ENCODE measurements at regions not wholly inside any gene's neighbourhood (a gene's known extent, or its start where the extent isn't known, plus 50 kb on each side); places are given as distances from the start of the nearest gene placed in this dataset.

DNA sequence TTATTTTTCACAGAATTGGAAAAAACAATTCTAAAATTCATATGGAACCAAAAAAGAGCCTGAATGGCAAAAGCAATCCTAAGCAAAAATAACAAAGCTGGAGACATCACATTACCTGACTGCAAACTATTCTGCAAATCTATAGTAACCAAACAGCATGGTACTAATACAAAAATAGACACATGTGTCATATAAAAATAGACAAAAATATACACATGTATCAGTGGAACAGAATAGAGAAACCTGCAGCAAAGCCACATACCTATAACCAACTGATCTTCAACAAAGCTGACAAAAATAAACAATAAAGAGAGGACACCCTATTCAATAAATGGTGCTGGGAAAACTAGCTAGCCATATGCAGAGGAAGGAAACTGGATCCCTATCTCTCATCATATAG lies 259.6 kb downstream of the IGSF11 start:
- TF ChIP-seq, protein P1, sequence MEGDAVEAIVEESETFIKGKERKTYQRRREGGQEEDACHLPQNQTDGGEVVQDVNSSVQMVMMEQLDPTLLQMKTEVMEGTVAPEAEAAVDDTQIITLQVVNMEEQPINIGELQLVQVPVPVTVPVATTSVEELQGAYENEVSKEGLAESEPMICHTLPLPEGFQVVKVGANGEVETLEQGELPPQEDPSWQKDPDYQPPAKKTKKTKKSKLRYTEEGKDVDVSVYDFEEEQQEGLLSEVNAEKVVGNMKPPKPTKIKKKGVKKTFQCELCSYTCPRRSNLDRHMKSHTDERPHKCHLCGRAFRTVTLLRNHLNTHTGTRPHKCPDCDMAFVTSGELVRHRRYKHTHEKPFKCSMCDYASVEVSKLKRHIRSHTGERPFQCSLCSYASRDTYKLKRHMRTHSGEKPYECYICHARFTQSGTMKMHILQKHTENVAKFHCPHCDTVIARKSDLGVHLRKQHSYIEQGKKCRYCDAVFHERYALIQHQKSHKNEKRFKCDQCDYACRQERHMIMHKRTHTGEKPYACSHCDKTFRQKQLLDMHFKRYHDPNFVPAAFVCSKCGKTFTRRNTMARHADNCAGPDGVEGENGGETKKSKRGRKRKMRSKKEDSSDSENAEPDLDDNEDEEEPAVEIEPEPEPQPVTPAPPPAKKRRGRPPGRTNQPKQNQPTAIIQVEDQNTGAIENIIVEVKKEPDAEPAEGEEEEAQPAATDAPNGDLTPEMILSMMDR (IDR thresholded peaks at IDR 0.05): no peak
- TF ChIP-seq RAD21 (IDR thresholded peaks at IDR 0.05; ENCODE audit: low read length) (no peak), YY1 (IDR thresholded peaks at IDR 0.05; ENCODE audit: low read depth) (no peak), POLR2AphosphoS5 (IDR thresholded peaks at IDR 0.05; ENCODE audit: low read depth, low read length) (no peak), EZH2phosphoT487 (IDR thresholded peaks at IDR 0.05; ENCODE audit: borderline replicate concordance, low read depth) (no peak), SMC3 (IDR thresholded peaks at IDR 0.05; ENCODE audit: low read depth, low read length) (no peak)
- TF ChIP-seq, protein P2, sequence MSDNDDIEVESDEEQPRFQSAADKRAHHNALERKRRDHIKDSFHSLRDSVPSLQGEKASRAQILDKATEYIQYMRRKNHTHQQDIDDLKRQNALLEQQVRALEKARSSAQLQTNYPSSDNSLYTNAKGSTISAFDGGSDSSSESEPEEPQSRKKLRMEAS (IDR thresholded peaks at IDR 0.05; ENCODE audit: low read depth): no peak
